ENCODE measurements at regions not wholly inside any gene's neighbourhood (a gene's known extent, or its start where the extent isn't known, plus 50 kb on each side); places are given as distances from the start of the nearest gene placed in this dataset.

- no peak for DNase-seq
Measured at GRCh38 chr10:90420637-90421318, 437.1 kb downstream of the HTR7 start.

DNA sequence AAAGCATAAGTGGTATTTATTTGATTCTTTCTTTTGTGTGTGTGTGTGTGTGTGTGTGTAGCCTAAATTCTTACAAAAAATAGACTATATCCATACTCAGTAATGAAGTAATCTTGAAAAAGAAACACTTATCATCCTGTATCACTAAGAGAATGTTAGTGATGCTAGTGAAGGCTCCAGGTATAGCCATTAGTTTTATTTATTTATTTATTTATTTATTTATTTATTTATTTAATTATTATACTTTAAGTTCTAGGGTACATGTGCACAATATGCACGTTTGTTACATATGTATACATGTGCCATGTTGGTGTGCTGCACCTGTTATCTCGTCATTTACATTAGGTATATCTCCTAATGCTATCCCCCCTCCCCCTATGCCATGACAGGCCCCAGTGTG is 436.0 kb downstream of the HTR7 start:
- no peak for DNase-seq

- DNase-seq = no peak
Measured at GRCh38 chr10:90424730-90425129, 433.1 kb downstream of the HTR7 start.

DNA sequence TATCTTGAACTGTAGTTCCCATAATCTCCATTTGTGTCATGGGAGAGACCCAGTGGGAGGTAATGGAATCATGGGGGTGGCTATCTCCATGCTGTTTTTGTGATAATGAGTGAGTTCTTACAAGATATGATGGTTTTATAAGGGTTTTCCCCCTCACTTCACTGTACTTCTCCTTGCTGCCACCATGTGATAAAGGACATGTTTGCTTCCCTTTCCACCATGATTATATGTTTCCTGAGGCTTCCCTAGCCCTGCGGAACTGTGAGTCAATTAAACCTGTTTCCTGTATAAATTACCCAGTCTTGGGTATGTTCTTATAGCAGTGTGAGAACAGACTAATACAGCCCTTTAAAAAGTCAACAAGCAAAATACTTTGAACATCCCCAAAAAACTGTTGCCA is 427.7 kb downstream of the HTR7 start:
- DNase-seq = no peak

- DNase-seq = no peak
Measured at GRCh38 chr10:90432866-90433265, 425.0 kb downstream of the HTR7 start.

- no peak for DNase-seq
Measured at GRCh38 chr10:90435296-90435695, 422.5 kb downstream of the HTR7 start.

DNA sequence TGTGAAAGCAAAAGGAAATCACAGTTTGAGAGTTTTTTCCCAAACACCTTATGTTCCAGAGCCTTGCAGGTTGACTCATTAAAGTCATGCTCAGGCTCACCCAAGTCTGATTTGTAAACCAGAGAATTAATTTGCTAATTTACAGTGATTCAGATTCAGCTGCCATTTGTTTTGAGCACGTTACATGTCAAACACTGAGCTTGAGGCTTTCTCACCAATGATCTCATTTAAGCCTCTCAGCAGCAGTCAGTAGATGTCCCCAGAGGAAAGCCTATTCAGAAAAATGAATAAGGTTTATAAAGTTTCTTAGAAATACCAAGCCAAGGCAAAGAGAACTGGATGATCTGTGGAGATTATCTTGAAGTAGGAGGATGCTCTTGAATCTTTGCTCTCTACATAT is 420.4 kb downstream of the HTR7 start:
- DNase-seq = no peak

DNA sequence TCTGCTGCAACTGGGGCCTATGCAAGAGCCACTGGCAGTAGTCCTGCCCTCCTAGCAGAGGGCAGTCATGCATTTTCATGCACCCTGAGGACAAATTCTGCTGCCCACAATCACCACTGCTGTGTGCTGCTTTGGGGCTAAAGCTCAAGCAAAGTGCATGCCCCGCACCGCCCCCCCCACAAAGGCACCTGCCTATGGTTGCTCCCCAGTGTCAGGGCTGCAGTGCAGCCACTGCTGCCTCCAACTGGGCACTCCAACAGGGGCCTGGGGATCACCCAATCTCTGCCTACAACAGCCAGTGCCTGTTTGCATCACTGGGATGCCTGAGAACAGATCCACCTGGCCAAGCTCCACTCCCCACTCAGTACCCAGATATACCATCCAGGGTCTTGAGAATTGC is 417.0 kb downstream of the HTR7 start:
- no peak for DNase-seq

DNA sequence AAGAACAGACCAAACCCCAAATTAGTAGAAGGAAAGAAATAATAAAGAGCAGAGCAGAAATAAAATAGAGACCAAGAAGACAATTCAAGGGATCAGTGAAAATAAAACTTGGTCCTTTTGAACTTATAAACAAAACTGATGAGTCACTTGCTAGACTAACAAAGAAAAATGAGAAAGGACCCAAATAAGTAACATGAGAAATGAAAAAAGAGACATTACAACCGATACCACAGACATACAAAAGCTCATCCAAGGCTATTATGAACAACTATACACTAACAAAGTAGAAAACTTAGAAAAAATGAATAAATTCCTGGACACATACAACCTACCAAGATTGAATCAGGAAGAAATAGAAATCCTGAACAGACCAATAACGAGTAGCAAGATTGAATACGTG is 414.5 kb downstream of the HTR7 start:
- DNase-seq = no peak

DNA sequence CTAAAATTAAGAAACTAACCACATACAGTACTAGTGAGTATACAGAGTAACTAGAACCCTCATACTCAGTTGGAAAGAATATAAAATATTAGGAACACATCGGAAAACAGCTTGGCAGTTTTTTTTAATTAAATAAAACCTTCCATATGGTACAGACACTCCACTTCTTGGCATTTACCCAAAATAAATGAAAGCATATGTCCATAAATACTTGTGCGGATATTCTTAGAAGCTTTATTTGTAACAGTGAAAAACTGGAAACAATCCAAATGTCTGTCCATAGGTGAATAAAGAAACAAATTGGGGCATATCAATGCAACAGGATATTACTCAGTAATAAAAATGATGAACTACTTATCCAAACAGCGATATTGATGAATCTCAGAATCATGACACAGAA is 410.0 kb downstream of the HTR7 start:
- DNase-seq = no peak

- DNase-seq = no peak
Measured at GRCh38 chr10:90450797-90451196, 407.0 kb downstream of the HTR7 start.

DNA sequence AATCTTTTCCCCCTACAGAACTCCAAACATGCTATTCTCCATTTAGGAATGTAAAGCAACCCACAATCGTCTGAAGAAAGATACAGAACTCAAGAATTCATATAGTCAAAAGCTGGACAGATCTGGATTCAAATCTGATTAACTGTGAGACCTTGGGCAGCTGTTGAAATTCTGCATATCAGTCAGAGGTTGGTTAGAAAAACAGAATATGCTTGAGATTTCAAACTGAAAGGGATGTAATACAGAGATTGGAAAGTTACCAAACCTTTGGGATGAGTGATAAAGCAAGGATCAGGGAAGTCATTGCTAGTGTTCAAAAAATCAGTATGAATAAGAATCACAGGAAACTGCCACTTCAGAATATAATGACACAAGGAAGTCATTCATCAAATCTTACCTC is 406.6 kb downstream of the HTR7 start:
- DNase-seq = no peak

DNA sequence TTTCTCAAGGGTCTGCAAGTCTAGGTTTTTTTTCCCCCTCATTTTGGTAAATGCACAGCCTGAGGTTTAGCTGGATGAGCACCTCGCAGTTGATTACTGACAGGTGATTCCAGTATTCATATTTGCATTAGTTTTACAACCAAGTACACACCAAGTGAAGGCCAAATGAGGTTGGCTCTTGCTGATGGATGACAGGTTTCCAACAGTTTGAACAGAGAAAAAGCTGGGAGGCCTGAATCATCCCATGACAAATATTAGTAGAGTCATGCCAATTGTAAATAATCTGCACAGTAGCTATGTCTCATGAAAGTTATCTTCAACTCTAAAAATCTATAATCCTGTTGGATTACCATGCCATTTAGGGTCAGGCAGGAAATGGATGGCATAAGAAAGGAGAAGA is 399.8 kb downstream of the HTR7 start:
- no peak for DNase-seq

DNA sequence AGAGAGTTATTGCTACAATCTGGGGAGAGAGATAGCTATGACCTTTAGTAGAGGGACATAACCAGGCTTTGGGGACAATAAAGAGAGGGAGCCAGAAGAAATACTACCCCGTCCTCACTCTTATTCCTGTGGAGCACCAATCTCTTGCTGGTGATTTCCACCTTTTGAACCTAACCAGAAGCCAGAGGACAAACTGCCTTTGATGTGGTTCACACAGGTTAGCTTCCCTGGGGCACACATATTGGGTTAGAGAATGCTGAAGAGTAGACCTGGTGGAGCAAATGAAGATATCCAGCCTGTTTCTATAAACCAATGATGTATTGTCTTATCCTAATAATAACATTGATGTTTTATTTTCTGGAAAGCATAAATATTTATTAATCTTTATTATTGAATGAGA is 399.3 kb downstream of the HTR7 start:
- no peak for DNase-seq

DNA sequence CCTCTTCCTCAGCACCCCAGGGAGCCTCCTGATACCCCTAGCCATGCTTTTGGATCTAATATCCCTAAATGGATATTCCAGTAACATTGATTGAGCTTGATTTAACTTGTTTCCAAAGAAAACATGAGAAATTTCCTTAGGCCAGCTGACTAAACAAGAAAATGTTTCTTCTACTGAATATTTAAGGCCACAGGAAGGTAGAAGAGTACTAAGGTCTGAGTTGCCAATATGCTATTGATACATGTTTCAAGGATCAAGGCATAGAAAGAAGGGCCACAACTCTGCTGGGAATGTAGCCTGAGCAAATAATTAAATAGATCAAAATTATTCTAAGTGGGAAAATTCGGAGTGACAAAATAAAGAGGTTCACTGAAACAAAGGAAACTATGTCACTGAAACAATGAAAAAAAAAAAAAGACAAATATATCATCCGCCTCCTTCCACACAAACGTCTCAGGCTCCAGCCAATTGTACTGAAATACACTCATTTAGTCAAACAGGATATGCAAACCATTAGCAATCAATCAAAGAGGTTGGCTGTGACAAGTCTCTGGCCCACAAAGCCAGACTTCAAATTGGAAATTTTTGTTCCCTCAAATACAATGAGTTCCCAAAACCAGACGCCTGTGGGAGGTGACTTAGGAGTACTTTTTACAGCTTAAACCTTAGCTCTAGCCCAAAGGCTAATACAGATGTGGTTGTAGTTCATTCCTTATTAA is 396.2 kb downstream of the HTR7 start:
- DNase-seq = no peak

- no peak for DNase-seq
Measured at GRCh38 chr10:90462749-90463470, 394.9 kb downstream of the HTR7 start.

DNA sequence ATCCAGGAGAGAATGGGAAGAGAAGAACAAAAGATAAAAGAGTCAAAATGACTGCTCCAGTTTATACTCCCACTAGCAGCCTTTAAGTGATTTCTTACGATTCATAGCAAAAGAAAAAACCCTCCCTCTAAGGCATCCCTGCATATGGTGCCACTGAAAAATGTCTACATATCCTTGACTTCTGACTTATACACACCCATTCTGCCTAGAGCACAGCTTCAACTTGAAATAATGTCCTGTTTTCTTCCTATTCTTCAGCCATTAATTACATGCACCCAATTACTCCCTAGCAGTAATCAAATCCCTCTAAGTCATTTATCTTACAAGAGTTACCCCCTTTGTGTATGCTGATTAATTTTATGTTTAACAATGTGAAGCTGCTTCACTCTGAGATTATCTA is 393.5 kb downstream of the HTR7 start:
- DNase-seq = no peak

DNA sequence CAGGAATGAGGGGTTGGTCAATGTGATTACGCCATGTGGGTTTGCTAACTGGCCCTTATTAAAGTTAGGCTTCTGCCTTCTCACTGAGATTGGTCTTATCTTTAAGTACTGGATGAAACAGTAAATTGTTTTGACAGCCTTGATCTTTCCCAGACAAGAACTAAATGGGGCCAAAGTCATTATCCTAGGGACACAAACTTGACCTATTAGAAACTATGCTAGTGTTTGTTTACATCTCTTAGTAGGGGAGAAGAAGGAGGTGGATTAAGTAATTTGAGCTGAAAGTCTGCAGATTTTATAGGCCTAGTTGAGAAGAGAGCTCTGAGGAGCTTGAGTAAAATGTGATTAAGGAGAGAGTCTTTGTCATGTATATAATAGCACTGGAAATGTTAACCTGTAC is 386.9 kb downstream of the HTR7 start:
- DNase-seq = no peak

GRCh38 chr10:90480466-90480865 is 377.4 kb downstream of the HTR7 start:
- DNase-seq = no peak

GRCh38 chr10:90481326-90481923 is 376.4 kb downstream of the HTR7 start:
- no peak for DNase-seq

DNA sequence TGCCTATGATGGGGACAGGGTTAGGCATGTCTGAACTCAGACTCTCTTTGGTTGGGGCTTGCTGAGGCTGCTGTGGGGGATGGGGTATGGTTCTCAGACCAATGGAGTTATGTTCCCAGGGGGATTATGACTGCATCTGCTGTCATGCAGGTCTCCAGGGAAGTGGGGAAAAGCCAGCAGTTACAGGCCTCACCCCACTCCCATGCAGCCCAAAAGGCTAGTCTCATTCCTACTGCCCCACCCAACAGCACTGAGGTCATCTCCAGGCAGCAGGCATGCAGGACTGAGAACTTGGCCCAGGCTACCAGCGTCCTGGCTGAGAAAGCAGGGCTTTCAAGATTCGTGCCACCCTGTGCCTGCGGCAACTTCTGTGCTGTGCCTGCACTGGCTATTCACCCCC is 373.3 kb downstream of the HTR7 start:
- no peak for DNase-seq

DNA sequence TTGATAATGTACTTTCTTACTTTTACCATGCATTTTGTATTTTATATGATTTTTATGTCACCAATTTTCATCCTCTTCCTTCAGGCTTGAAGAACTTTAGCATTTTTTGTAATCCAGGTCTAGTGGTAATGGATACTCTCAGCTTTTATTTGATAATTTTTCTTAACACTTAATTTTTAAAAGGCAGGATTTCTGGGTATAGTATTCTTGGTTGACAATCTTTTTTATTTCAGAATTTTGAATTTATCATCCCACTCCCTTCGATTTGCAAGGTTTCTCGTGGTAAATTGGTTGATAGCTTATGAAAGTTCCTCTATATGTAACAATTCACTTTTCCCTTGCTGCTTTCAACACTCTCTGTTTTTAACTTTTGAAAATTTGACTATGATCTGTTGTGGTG is 363.7 kb downstream of the HTR7 start:
- DNase-seq = no peak

GRCh38 chr10:90504172-90504571 is 353.7 kb downstream of the HTR7 start:
- DNase-seq = no peak

DNA sequence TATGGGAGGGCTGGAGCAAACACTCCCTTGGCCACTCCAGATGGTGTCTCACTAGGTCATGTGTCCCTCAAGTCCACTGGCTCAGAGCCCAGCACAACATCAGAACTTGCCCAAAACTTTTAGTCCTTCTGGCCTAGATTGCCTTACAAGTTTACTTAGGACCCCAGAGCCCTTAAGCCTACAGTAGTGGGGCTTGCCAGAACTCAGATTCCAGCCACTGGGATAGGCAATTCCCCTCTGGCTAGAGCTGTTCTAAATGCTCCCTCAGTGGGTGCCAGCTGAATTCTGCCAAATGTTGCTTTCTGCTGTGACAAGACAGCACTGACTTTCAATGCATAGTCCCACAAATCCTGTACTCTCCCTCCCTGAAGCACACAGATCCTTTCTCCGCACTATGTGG is 331.1 kb downstream of the HTR7 start:
- no peak for DNase-seq
